ES-I3 (cell line): ENCODE measurements at regions not wholly inside any gene's neighbourhood (a gene's known extent, or its start where the extent isn't known, plus 50 kb on each side); places are given as distances from the start of the nearest gene placed in this dataset.
"Not testable (repeated sequence)": the region's sequence is repeated elsewhere in the genome, so short reads cannot be mapped to it uniquely, and the experiment has no call there.

Experiments
- H3K36me3 ChIP-seq: 2 replicates; pipeline ENCODE4 v1.6.1; 2013; ENCODE audit warnings: mild to moderate bottlenecking, low read length, control low read depth, moderate library complexity; ENCODE audit not compliant: insufficient read depth
- H3K4me1 ChIP-seq: 2 replicates; pipeline ENCODE4 v1.6.1; 2013; ENCODE audit warnings: mild to moderate bottlenecking, control low read depth, low read length; ENCODE audit not compliant: insufficient read depth
- H3K9ac ChIP-seq: 2 replicates; pipeline ENCODE4 v1.6.1; 2013; ENCODE audit warnings: low read depth, mild to moderate bottlenecking, low read length, moderate library complexity
- H3K9me3 ChIP-seq: 2 replicates; pipeline ENCODE4 v1.6.1; 2013; ENCODE audit warnings: mild to moderate bottlenecking, low read length, moderate library complexity; ENCODE audit not compliant: control insufficient read depth, insufficient read depth

DNA sequence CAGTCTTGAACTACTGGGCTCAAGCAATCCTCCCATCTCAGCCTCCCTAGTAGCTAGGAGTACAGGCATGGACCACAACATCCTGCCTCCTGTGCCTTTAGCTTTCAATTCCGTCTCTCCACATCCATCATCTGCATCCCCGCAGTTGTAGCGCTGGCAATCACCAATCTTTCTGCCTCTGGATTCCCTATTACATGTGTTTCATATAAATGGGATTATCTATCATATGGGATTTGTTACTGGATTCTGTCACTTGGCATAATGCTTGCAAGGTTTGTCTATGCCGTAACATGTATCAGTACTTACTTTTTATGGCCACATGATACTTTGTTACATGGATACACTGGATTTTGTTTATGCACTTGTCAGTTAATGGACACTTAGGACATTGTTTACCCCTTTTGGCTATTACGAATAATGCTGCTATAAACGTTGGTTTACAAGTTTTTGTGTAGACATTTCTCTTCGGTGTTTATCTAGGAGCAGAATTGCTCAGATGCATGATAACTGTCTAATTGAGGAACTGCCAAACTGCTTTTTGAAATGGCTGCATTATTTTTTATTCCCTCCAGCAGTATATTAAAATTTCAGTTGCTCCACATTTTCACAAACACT, 1223.9 kb downstream of the FOXD4L5 start:
- Histone ChIP-seq H3K4me1 (no peaks in the 10 kb centered on the region), H3K9me3 (no peaks in the 10 kb centered on the region), H3K36me3 (no peaks in the 10 kb centered on the region), H3K9ac (no peak overlapping the region)

DNA sequence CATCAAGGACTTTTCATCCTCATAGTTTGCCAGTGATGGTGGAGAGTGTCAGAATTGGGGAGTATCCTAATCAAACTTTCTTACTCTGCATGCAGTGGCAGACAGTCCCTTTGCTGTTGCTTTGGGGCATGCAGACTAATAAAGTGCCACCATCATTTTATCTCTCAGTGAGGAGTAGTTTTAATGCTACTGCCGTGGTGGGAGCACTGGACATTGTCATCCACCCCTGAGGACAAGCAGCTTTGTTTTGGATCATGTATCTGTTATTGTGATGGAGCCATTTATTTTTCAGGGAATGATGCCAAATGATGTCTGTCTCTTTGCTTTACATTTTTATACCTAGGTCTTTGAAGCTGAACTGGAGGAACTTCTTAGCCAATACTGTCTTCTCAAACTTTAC, 1226.9 kb downstream of the FOXD4L5 start:
- H3K36me3 ChIP-seq = not testable (repeated sequence)

DNA sequence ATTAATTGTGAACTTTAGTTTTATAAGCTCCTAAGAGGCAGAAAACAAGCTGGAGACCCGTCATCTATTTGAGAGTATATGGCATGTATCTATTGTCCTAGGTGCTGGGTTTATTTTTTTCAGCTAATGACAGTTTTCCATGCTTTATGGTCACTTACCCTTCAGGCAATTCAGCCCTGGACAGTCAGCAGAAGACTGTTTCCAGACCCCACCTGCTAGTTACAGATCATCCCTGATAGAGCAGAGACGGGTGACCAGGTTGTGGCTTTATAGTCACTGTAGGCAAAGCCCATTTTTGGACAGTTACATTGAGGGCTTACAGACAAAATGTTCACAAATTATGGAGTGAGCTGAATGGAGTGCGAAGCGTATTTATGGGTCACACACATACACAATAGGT, 1227.5 kb downstream of the FOXD4L5 start:
- Histone ChIP-seq H3K9ac (no peak overlapping the region), H3K36me3 (no peaks in the 10 kb centered on the region), H3K9me3 (no peaks in the 10 kb centered on the region), H3K4me1 (no peaks in the 10 kb centered on the region)

More for the DNA sequence above, 1226.9 kb downstream of the FOXD4L5 start:
- not testable (repeated sequence) for H3K9ac ChIP-seq, H3K4me1 ChIP-seq, H3K9me3 ChIP-seq

DNA sequence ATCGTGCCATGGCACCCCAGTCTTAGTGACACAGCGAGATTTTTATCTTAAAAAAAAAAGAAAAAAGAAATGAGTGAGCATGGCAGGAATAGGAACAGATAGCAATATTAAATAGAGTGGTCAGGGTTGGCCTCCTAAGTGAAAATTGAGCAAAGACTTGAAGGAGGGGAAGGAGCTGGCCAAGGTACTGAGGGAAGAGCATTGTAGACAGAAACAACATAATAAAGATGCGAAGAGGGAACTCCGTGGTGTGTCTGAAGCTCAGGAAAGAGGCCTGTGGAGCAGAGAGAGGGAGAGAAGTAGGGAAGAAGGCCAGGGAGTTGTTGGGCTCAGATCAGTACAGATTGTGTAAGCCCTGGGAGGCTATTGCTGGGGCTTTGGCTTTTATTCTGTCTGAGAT, 1256.1 kb downstream of the FOXD4L5 start:
- not testable (repeated sequence) for H3K9ac ChIP-seq, H3K4me1 ChIP-seq, H3K36me3 ChIP-seq, H3K9me3 ChIP-seq

DNA sequence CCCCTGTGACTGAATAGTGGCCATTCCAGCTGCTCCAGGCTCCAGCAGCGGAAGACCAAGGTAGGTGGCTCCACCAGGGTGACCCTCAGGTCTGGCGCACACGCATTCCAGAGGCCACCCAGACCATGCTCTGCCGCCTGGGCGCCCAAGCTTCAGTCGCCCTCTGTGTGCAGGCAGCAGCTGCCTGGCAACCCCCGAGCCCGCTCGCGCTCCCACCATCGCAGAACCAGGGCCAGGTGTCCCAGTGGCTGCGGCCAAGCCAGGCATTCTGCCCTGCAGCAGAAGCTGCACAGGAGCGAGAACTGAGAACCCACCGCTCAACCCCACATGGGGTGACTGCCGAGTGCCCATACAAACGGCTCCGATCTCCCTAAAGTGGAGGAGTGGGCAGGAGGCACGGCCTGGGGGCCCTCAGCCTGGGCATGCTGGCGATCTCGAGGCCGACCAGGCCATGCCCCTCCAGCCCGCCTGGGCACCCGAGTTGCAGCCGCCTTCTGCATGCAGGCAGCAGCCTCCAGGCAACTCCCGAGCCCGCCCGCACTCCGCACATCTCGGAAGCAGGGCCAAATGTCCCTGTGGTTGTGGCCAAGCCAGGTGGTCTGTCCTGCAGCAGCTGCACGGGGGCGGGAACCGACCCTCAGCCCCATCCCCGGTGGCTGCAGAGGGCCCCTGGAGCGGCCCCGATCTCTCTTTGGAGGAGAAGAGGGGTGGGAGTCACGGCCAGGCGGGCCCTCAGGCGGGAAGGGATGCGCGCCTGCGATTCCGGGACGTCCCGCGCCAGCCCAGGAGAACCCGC, 1264.1 kb downstream of the FOXD4L5 start:
- not testable (repeated sequence) for H3K9ac ChIP-seq, H3K4me1 ChIP-seq, H3K36me3 ChIP-seq, H3K9me3 ChIP-seq

DNA sequence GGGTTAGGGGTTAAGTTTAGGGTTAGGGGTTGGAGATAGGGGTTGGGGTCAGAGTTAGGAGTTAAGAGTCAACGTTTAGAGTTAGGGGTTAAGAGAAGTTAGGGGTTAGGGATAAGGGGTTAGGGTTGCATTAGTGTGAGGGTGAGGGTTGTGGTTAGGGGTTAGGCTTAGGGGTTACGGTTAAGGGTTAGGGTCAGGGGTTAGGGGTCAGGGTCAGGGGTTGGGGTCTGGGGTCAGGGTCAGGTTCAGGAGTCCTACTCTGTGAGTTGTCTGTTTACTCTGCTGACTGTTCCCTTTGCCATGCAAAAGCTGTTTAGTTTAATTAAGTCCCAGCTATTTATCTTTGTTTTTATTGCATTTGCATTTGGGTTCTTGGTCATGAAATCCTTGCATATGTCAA, 1267.3 kb downstream of the FOXD4L5 start:
- not testable (repeated sequence) for H3K36me3 ChIP-seq, H3K9me3 ChIP-seq, H3K4me1 ChIP-seq, H3K9ac ChIP-seq

DNA sequence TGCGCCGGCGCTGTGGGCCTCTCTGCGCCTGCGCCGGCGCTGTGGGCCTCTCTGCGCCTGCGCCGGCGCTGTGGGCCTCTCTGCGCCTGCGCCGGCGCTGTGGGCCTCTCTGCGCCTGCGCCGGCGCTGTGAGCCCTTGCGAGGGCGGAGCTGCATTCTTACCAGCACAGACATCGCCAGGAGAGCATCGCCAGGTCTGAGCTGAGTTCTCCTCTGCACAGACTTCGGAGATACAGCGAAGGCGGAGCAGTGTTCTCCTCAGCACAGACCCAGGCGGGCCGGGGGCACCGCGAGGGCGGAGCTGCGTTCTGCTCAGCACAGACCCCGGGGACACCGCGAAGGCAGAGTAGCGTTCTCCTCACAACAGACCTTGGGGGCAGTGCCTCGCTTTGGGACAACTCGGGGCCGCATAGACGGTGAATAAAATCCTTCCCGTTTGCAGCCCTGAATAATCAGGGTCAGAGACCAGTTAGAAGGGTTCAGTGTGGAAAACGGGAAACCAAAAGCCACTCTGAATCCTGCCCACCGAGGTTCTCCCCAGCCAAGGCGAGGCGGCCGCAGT, 1268.1 kb downstream of the FOXD4L5 start:
- not testable (repeated sequence) for H3K9me3 ChIP-seq, H3K4me1 ChIP-seq, H3K36me3 ChIP-seq
- H3K9ac ChIP-seq = peak overlapping the region; percentile 79

DNA sequence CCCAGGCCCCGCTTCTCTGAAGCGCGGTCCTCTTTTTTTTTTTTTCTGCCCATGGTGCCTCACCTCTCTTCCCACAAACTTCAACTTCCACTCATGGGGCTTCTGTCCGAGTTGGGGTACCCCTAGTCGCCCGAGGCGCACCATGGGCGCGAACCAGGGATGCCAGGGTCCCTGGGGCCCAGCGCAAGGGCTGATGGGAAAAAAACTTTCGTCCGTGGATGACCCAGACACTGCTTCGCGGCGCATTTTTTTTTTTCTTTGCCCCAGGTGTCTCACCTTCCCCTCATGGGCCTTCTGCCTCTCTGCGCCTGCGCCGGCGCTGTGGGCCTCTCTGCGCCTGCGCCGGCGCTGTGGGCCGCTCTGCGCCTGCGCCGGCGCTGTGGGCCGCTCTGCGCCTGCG, 1268.8 kb downstream of the FOXD4L5 start:
- peak overlapping the region; percentile 77; the same call in 1 of the 2 replicates for H3K9ac ChIP-seq
- H3K4me1 ChIP-seq, H3K9me3 ChIP-seq, H3K36me3 ChIP-seq: not testable (repeated sequence)

DNA sequence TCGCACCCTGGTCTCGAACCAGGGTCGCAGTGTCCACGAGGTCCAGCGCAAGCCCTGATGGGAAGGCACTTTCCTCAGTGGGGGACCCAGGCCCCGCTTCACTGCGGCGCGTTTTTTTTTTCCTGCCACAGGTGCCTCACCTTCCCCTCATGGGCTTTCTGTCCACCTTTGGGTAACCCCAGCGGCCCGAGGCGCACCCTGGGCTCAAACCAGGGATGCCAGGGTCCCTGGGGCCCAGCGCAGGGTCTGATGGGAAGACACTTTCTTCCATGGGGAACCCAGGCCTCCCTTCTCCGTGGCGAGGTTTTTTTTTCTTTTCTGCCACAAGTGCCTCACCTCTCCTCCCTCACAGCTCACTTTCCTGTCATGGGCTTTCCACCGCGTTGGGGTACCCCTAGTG, 1269.9 kb downstream of the FOXD4L5 start:
- H3K9me3 ChIP-seq = no peaks in the 10 kb centered on the region

DNA sequence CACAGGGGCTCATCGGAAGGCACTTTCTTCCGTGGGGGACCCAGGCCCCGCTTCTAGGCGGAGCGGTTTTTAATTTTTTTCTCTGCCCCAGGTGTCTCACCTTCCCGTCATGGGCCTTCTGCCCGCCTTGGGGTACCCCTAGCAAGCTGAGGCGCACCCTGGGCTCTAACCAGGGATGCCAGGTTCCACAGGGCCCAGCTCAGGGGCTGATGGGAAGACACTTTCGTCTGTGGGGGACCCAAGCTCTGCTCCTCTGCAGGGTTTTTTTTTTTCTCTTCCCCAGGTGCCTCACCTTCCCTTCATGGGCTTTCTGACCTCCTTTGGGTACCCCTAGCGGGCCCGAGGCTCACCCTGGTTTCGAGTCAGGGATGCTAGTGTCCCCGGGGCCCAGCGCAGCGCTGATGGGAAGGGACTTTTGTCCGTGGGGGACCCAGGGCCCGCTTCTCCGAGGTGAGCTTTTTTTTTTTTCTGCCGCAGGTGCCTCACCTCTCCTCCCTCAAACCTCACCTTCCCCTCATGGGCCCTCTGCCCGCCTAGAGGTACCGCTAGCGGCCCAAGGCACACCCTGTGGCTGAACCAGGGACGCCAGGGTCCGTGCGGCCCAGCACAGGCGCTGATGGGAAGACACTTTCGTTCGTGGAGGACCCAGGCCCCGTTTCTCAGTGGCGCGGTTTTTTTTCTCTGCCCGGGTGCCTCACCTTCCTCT, 1270.5 kb downstream of the FOXD4L5 start:
- not testable (repeated sequence) for H3K9ac ChIP-seq, H3K36me3 ChIP-seq, H3K4me1 ChIP-seq, H3K9me3 ChIP-seq

More for the DNA sequence above, 1269.9 kb downstream of the FOXD4L5 start:
- Histone ChIP-seq H3K36me3 (no peaks in the 10 kb centered on the region), H3K9ac (no peak overlapping the region), H3K4me1 (no peaks in the 10 kb centered on the region)

DNA sequence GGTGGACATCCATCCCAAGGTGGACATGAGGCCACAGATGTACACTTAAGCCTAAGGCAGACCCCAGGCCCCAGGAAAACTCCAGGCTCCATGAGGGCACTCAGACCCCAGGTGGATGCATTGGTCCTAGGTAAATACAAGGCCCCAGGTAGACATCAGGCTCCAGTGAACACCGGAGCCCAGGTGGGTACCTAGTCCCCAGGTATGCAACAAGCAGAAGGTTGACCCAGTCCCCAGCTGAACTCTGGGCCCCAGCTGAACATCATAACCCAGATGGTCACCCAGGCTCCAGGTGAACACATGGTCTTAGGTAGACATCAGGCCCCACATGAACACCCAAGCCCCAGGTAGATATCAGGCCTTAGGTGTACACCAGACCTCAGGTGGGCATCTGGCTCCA, 1271.9 kb downstream of the FOXD4L5 start:
- not testable (repeated sequence) for H3K9me3 ChIP-seq, H3K4me1 ChIP-seq, H3K9ac ChIP-seq, H3K36me3 ChIP-seq

DNA sequence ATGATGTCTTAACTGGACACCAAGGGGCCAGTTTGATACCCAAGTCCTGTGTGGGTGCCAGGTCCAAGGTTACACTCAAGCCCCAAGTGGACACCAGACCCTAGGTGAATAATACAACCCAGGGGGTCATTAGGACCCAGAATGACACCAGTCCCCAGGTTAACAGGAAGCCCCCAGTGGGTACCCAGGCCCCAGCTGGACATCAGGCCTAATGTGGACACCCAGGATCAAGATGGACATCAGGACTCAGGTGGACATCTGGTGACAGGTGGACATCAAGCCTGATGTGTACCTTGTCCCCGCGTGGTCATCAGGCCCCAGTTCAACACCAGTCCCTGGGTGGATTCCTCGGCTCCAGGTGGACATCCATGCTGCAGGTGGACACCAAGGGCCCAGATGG, 1273.0 kb downstream of the FOXD4L5 start:
- not testable (repeated sequence) for H3K36me3 ChIP-seq, H3K9ac ChIP-seq, H3K4me1 ChIP-seq, H3K9me3 ChIP-seq

DNA sequence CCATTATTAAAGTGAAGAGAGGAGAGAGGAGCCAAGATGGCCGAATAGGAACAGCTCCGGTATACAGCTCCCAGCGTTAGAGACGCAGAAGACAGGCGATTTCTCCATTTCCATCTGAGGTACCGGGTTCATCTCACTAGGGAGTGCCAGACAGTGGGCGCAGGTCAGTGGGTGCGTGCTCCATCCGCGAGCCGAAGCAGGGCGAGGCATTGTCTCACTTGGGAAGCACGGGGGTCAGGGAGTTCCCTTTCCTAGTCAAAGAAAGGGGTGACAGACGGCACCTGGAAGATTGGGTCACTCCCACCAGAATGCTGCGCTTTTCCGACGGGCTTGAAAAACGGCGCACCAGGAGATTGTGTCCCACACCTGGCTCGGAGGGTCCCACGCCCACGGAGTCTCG, 1305.3 kb downstream of the FOXD4L5 start:
- peak overlapping the region; percentile 47; the same call in 1 of the 2 replicates for H3K9ac ChIP-seq
- H3K36me3 ChIP-seq = not testable (repeated sequence)

More for the DNA sequence above, 1305.3 kb downstream of the FOXD4L5 start:
- not testable (repeated sequence) for H3K4me1 ChIP-seq, H3K9me3 ChIP-seq
